H9 (cell line): ENCODE measurements at regions not wholly inside any gene's neighbourhood (a gene's known extent, or its start where the extent isn't known, plus 50 kb on each side); places are given as distances from the start of the nearest gene placed in this dataset.

Experiments
- DNase-seq: peaks from one replicate; pipeline ENCODE4 v3.0.0-alpha.2; 2017
- H2AFZ ChIP-seq: one replicate; pipeline ENCODE4 v1.6.1; 2013; ENCODE audit warnings: mild to moderate bottlenecking, low read length, control low read depth, moderate library complexity
- H2AK5ac ChIP-seq: 2 replicates; pipeline ENCODE4 v1.6.1; 2013; ENCODE audit warnings: low read length, control low read depth, mixed read lengths; ENCODE audit not compliant: insufficient read length
- H2BK120ac ChIP-seq: one replicate; pipeline ENCODE4 v1.6.1; 2013; ENCODE audit warnings: low read depth, mild to moderate bottlenecking, low read length, control low read depth, inconsistent platforms; ENCODE audit not compliant: poor library complexity, severe bottlenecking
- H2BK12ac ChIP-seq: 2 replicates; pipeline ENCODE4 v1.6.1; 2013; ENCODE audit warnings: low read length, control low read depth, mixed read lengths, low read depth; ENCODE audit not compliant: insufficient read length
- H2BK15ac ChIP-seq: 2 replicates; pipeline ENCODE4 v1.6.1; 2013; ENCODE audit warnings: low read depth, low read length, control low read depth
- H2BK20ac ChIP-seq: one replicate; pipeline ENCODE4 v1.6.1; 2013; ENCODE audit warnings: low read depth, mild to moderate bottlenecking, low read length, control low read depth, inconsistent platforms; ENCODE audit not compliant: poor library complexity, severe bottlenecking
- H2BK5ac ChIP-seq: 2 replicates; pipeline ENCODE4 v1.6.1; 2013; ENCODE audit warnings: low read length, control low read depth, mixed read lengths; ENCODE audit not compliant: insufficient read length
- H3K14ac ChIP-seq: 2 replicates; pipeline ENCODE4 v1.6.1; 2013; ENCODE audit warnings: low read length, control low read depth; ENCODE audit not compliant: insufficient read depth
- H3K18ac ChIP-seq: 2 replicates; pipeline ENCODE4 v1.6.1; 2013; ENCODE audit warnings: low read depth, mild to moderate bottlenecking, mixed read lengths, low read length, control low read depth; ENCODE audit not compliant: insufficient read length
- H3K23ac ChIP-seq: 2 replicates; pipeline ENCODE4 v1.6.1; 2013; ENCODE audit warnings: low read length, control low read depth, mixed read lengths, low read depth; ENCODE audit not compliant: insufficient read length
- H3K23me2 ChIP-seq: 2 replicates; pipeline ENCODE4 v1.6.1; 2013; ENCODE audit warnings: low read depth, mild to moderate bottlenecking, mixed read lengths, low read length, control low read depth; ENCODE audit not compliant: insufficient read length, poor library complexity, severe bottlenecking
- H3K27ac ChIP-seq: 2 replicates; pipeline ENCODE4 v1.5.1; 2013; ENCODE audit warnings: low read length, control low read depth, mixed read lengths, low read depth; ENCODE audit not compliant: insufficient read length
- H3K27me3 ChIP-seq: 2 replicates; pipeline ENCODE4 v1.6.1; 2013; ENCODE audit warnings: low read length, control low read depth, inconsistent platforms; ENCODE audit not compliant: insufficient read depth
- H3K4ac ChIP-seq: 2 replicates; pipeline ENCODE4 v1.6.1; 2013; ENCODE audit warnings: low read depth, mild to moderate bottlenecking, control low read depth, inconsistent platforms, low read length, moderate library complexity
- H3K4me1 ChIP-seq: 2 replicates; pipeline ENCODE4 v1.6.1; 2013; ENCODE audit warnings: low read length, control low read depth, inconsistent platforms; ENCODE audit not compliant: insufficient read depth
- H3K4me2 ChIP-seq: 2 replicates; pipeline ENCODE4 v1.6.1; 2013; ENCODE audit warnings: low read length, control low read depth, mixed read lengths; ENCODE audit not compliant: insufficient read length, insufficient read depth
- H3K56ac ChIP-seq: 2 replicates; pipeline ENCODE4 v1.6.1; 2013; ENCODE audit warnings: low read depth, mild to moderate bottlenecking, mixed read lengths, low read length, control low read depth; ENCODE audit not compliant: insufficient read length
- H3K79me1 ChIP-seq: 2 replicates; pipeline ENCODE4 v1.6.1; 2013; ENCODE audit warnings: low read depth, mild to moderate bottlenecking, moderate library complexity, low read length, control low read depth, inconsistent platforms; ENCODE audit not compliant: insufficient read depth, poor library complexity, severe bottlenecking
- H3K79me2 ChIP-seq: 2 replicates; pipeline ENCODE4 v1.6.1; 2013; ENCODE audit warnings: low read length, control low read depth, inconsistent platforms; ENCODE audit not compliant: insufficient read depth
- H3K9ac ChIP-seq: 2 replicates; pipeline ENCODE4 v1.6.1; 2013; ENCODE audit warnings: low read length, control low read depth, mixed read lengths; ENCODE audit not compliant: insufficient read length; ENCODE audit errors: extremely low read depth
- H3K9me3 ChIP-seq: one replicate; pipeline ENCODE4 v1.6.1; 2013; ENCODE audit warnings: low read depth, low read length, inconsistent platforms; ENCODE audit not compliant: control insufficient read depth
- H3T11ph ChIP-seq: one replicate; pipeline ENCODE4 v1.6.1; 2013; ENCODE audit warnings: mild to moderate bottlenecking, low read length, control low read depth, inconsistent platforms
- H4K20me1 ChIP-seq: one replicate; pipeline ENCODE4 v1.6.1; 2013; ENCODE audit not compliant: control insufficient read depth, insufficient read length, insufficient read depth
- H4K5ac ChIP-seq: 2 replicates; pipeline ENCODE4 v1.6.1; 2013; ENCODE audit warnings: low read depth, mild to moderate bottlenecking, mixed read lengths, low read length, control low read depth; ENCODE audit not compliant: insufficient read length
- H4K8ac ChIP-seq: replicated peaks from 2 replicates; pipeline ENCODE4 v1.6.1; 2013; ENCODE audit warnings: low read length, control low read depth, mixed read lengths, low read depth; ENCODE audit not compliant: insufficient read length
- H4K91ac ChIP-seq: 2 replicates; pipeline ENCODE4 v1.6.1; 2013; ENCODE audit warnings: low read depth, mild to moderate bottlenecking, moderate library complexity, mixed read lengths, low read length, control low read depth; ENCODE audit not compliant: insufficient read length
- H3K27ac Mint-ChIP-seq, 3 experiments: 2 replicates in 2 of 3; 3 replicates in 1 of 3; pipeline ENCODE4 v1.8.0; 2020 to 2021; ENCODE audit warnings: mixed read lengths in 3 of 3, mild to moderate bottlenecking in 1 of 3, moderate library complexity in 1 of 3
- H3K27me3 Mint-ChIP-seq: 2 replicates; pipeline ENCODE4 v1.8.0; 2021; ENCODE audit warnings: low read depth, mild to moderate bottlenecking, moderate library complexity, mixed read lengths
- H3K36me3 Mint-ChIP-seq, 3 experiments: 2 replicates in 2 of 3; 3 replicates in 1 of 3; pipeline ENCODE4 v1.8.0; 2020 to 2021; ENCODE audit warnings: low read depth in 3 of 3, mixed read lengths in 3 of 3; ENCODE audit not compliant: insufficient read depth in 1 of 3
- H3K4me1 Mint-ChIP-seq, 2 experiments: 2 replicates each; pipeline ENCODE4 v1.8.0; 2020; ENCODE audit warnings: mixed read lengths in 2 of 2
- H3K4me3 Mint-ChIP-seq, 2 experiments: 2 replicates in 1 of 2; 3 replicates in 1 of 2; pipeline ENCODE4 v1.8.0; 2020 to 2021; ENCODE audit warnings: mild to moderate bottlenecking in 2 of 2, mixed read lengths in 2 of 2, moderate library complexity in 1 of 2
- H3K9me3 Mint-ChIP-seq, 2 experiments: 2 replicates in 1 of 2; 3 replicates in 1 of 2; pipeline ENCODE4 v1.8.0; 2020; ENCODE audit warnings: mild to moderate bottlenecking in 2 of 2, mixed read lengths in 2 of 2, moderate library complexity in 1 of 2
- CTCF ChIP-seq: fragments of 200-600 bp; sonication (generic); conservative IDR thresholded peaks from 3 replicates; pipeline ENCODE4 v1.8.0; 2021; ENCODE audit warnings: antibody characterized with exemption, mild to moderate bottlenecking
- WGBS: extraction: QIAGEN DNeasy Blood & Tissue Kit; methylation state at CpG from one replicate; pipeline ENCODE4 v1.1.7; 2013; ENCODE audit warnings: missing lambda C conversion rate, low lambda C conversion rate, mixed read lengths; ENCODE audit not compliant: insufficient read length; ENCODE audit errors: extremely low coverage; 5-methylcytosine and 5-hydroxymethylcytosine counted together

DNA sequence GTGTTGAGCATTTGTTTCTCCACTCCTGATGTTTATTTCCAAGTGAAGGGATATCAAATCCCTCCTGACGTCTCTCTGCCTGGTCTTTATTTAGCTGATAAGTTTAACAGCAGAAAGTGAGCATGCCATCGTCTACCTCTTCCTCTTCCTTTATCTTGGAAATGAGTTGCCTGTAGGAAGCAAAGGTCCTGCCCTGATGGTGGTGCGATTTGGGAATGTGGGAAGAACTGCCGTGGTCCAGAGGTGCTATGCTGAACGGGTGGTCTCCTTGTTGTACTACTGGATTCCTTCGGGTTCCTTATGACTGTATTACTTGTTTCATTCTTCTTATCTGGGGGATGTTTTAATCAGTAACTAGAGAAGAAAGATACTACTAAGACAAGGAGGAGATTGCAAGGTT is 217.5 kb downstream of the PMAIP1 start:
- H3K18ac ChIP-seq: no peak overlapping the region
- H3K27ac Mint-ChIP-seq: no peak overlapping the region
- H3K4me3 Mint-ChIP-seq: no peak overlapping the region; a peak in 1 of 5 replicates
- no peaks in the 10 kb centered on the region for H3K79me1 ChIP-seq
- WGBS: no CpG with 5 or more reads among the region's 6 CpGs
- H3K4me2 ChIP-seq: no peak overlapping the region
- no peaks in the 10 kb centered on the region for H3K9me3 ChIP-seq
- peaks cover 10 to 11% of the 10 kb centered on the region in 2 experiments for H3K4me1 Mint-ChIP-seq
- H3K4me1 ChIP-seq: no peaks in the 10 kb centered on the region; the same call in 1 of the 2 replicates
- H2BK12ac ChIP-seq: no peak overlapping the region
- no peak overlapping the region for H2BK120ac ChIP-seq
- H3K23ac ChIP-seq: no peak overlapping the region
- H2AK5ac ChIP-seq: no peak overlapping the region
- no peaks in the 10 kb centered on the region for H3K27me3 ChIP-seq
- DNase-seq: no peak
- no peak overlapping the region for H3K56ac ChIP-seq
- H2AFZ ChIP-seq: no peak overlapping the region
- H2BK20ac ChIP-seq: no peak overlapping the region
- no peak overlapping the region for H2BK15ac ChIP-seq
- no peak for TF ChIP-seq CTCF
- no peak overlapping the region for H2BK5ac ChIP-seq
- no peaks in the 10 kb centered on the region for H4K20me1 ChIP-seq
- no peak overlapping the region for H3T11ph ChIP-seq
- H3K23me2 ChIP-seq: no peaks in the 10 kb centered on the region
- H3K14ac ChIP-seq: no peak overlapping the region
- no peaks in the 10 kb centered on the region for H3K27me3 Mint-ChIP-seq
- no peak overlapping the region for H3K4ac ChIP-seq
- H3K9me3 Mint-ChIP-seq: no peaks in the 10 kb centered on the region
- H3K36me3 Mint-ChIP-seq: no peaks in the 10 kb centered on the region; a peak in 1 of 7 replicates
- no peak overlapping the region for H3K9ac ChIP-seq
- no peak overlapping the region for H4K5ac ChIP-seq
- no peak overlapping the region for H3K27ac ChIP-seq
- no peak overlapping the region for H4K8ac ChIP-seq
- no peak overlapping the region for H4K91ac ChIP-seq
- H3K79me2 ChIP-seq: no peaks in the 10 kb centered on the region
